DMS79 treated with DMSO at 0.1 percent for 48 hours (cell line): ENCODE measurements at regions not wholly inside any gene's neighbourhood (a gene's known extent, or its start where the extent isn't known, plus 50 kb on each side); places are given as distances from the start of the nearest gene placed in this dataset.

Experiments used
- DNase-seq: peaks from one replicate; lab custom pipeline; 2025; lab: John Stamatoyannopoulos, UW

- DNase-seq = no peak
Measured at GRCh38 chr3:174403831-174404230, 455.3 kb upstream of the NAALADL2 start.

- no peak for DNase-seq
Measured at GRCh38 chr3:174408310-174408709, 450.8 kb upstream of the NAALADL2 start.

GRCh38 chr3:174409086-174409743 is 449.9 kb upstream of the NAALADL2 start:
- no peak for DNase-seq

GRCh38 chr3:174413062-174413912 is 445.8 kb upstream of the NAALADL2 start:
- DNase-seq = no peak

GRCh38 chr3:174414902-174415301 is 444.2 kb upstream of the NAALADL2 start:
- no peak for DNase-seq

GRCh38 chr3:174417573-174417972 is 441.6 kb upstream of the NAALADL2 start:
- DNase-seq = no peak

GRCh38 chr3:174419216-174419615 is 439.9 kb upstream of the NAALADL2 start:
- DNase-seq = no peak

GRCh38 chr3:174423936-174424335 is 435.2 kb upstream of the NAALADL2 start:
- DNase-seq = no peak

- DNase-seq = no peak
Measured at GRCh38 chr3:174424656-174425055, 434.5 kb upstream of the NAALADL2 start.

GRCh38 chr3:174425422-174425821 is 433.7 kb upstream of the NAALADL2 start:
- no peak for DNase-seq

- DNase-seq = no peak
Measured at GRCh38 chr3:174430986-174431385, 428.1 kb upstream of the NAALADL2 start.

- DNase-seq = no peak
Measured at GRCh38 chr3:174431717-174432116, 427.4 kb upstream of the NAALADL2 start.

GRCh38 chr3:174436367-174436766 is 422.8 kb upstream of the NAALADL2 start:
- no peak for DNase-seq

GRCh38 chr3:174438501-174439145 is 420.5 kb upstream of the NAALADL2 start:
- no peak for DNase-seq

- DNase-seq = no peak
Measured at GRCh38 chr3:174439331-174440252, 419.5 kb upstream of the NAALADL2 start.

- DNase-seq = peak; percentile 77
Measured at GRCh38 chr3:174440253-174440701, 418.9 kb upstream of the NAALADL2 start.

- DNase-seq = peak; percentile 85
Measured at GRCh38 chr3:174440741-174441587, 418.2 kb upstream of the NAALADL2 start.

GRCh38 chr3:174441588-174442301 is 417.4 kb upstream of the NAALADL2 start:
- DNase-seq = peak; percentile 51

- peak; percentile 48 for DNase-seq
Measured at GRCh38 chr3:174442302-174442682, 416.8 kb upstream of the NAALADL2 start.

GRCh38 chr3:174444391-174444790 is 414.7 kb upstream of the NAALADL2 start:
- no peak for DNase-seq
